H1 (cell line): ENCODE measurements at regions not wholly inside any gene's neighbourhood (a gene's known extent, or its start where the extent isn't known, plus 50 kb on each side); places are given as distances from the start of the nearest gene placed in this dataset.

Experiments used
- CTCF ChIA-PET: fragments of 300-600 bp; sonication (Branson Sonifier 250); formaldehyde crosslinking; loops from one replicate; lab custom pipeline; 2021; ENCODE audit not compliant: partially characterized antibody; lab: Charles Lee
- POLR2A ChIA-PET: fragments of 300-600 bp; sonication (Branson Sonifier 250); formaldehyde crosslinking; loops from one replicate; lab custom pipeline; 2021; ENCODE audit warnings: inconsistent platforms; ENCODE audit not compliant: partially characterized antibody; lab: Charles Lee
- DNase-seq, 2 experiments: peaks; one replicate each; pipeline versions ENCODE4 v3.0.0 to v3.0.0-alpha.2; 2010 to 2022; ENCODE audit warnings: low spot score in 2 of 2, low read depth in 1 of 2, mixed read lengths in 1 of 2
- FAIRE-seq: peaks from 2 replicates; lab custom pipeline; 2011; peaks lifted over from hg19 to GRCh38; lab: Jason Lieb, UNC
- H2AFZ ChIP-seq: 2 replicates; pipeline ENCODE4 v1.8.1; 2012; ENCODE audit warnings: low read length, inconsistent platforms
- H2AK5ac ChIP-seq: 2 replicates; pipeline ENCODE4 v1.6.1; 2013; ENCODE audit warnings: low read depth, low read length
- H2BK120ac ChIP-seq: replicated peaks from 2 replicates; pipeline ENCODE3; 2013; ENCODE audit warnings: low read depth, low read length, inconsistent platforms
- H2BK12ac ChIP-seq: 2 replicates; pipeline ENCODE4 v1.6.1; 2013; ENCODE audit warnings: low read depth, low read length
- H2BK15ac ChIP-seq: 2 replicates; pipeline ENCODE4 v1.6.1; 2013; ENCODE audit warnings: low read length
- H2BK20ac ChIP-seq: 2 replicates; pipeline ENCODE4 v1.6.1; 2013; ENCODE audit warnings: low read length
- H2BK5ac ChIP-seq: 2 replicates; pipeline ENCODE4 v1.6.1; 2013; ENCODE audit warnings: low read depth, low read length
- H3K14ac ChIP-seq: 2 replicates; pipeline ENCODE4 v1.6.1; 2013; ENCODE audit warnings: inconsistent platforms; ENCODE audit not compliant: insufficient read length
- H3K18ac ChIP-seq: 2 replicates; pipeline ENCODE4 v1.6.1; 2013; ENCODE audit warnings: low read length; ENCODE audit errors: extremely low read depth
- H3K23ac ChIP-seq: 2 replicates; pipeline ENCODE4 v1.6.1; 2013; ENCODE audit warnings: inconsistent platforms; ENCODE audit not compliant: insufficient read length
- H3K23me2 ChIP-seq: 2 replicates; pipeline ENCODE4 v1.6.1; 2013; ENCODE audit warnings: low read depth, low read length
- H3K27ac ChIP-seq: 2 replicates; pipeline ENCODE4 v1.6.1; 2011; ENCODE audit warnings: low read depth, low read length, inconsistent platforms
- H3K27me3 ChIP-seq, 4 experiments: replicated peaks in 1 of 4; 1 replicate in 1 of 4; 2 replicates in 3 of 4; pipeline versions ENCODE4 v1.6.1 to v1.8.1; 2011 to 2013; ENCODE audit warnings: low read length in 3 of 4, mild to moderate bottlenecking in 3 of 4, inconsistent platforms in 2 of 4, mixed read lengths in 2 of 4, moderate library complexity in 1 of 4; ENCODE audit not compliant: control insufficient read depth in 3 of 4, insufficient read depth in 3 of 4; ENCODE audit errors: extremely low read depth in 1 of 4
- H3K36me3 ChIP-seq, 4 experiments: 2 replicates each; pipeline versions ENCODE4 v1.6.1 to v1.8.1; 2011 to 2013; ENCODE audit warnings: mild to moderate bottlenecking in 4 of 4, low read length in 3 of 4, moderate library complexity in 2 of 4, control low read depth in 1 of 4, inconsistent platforms in 1 of 4; ENCODE audit not compliant: insufficient read depth in 4 of 4, control insufficient read depth in 2 of 4
- H3K4ac ChIP-seq: replicated peaks from 2 replicates; pipeline ENCODE3; 2013; ENCODE audit warnings: low read length, low read depth, mixed read lengths, inconsistent platforms; ENCODE audit not compliant: insufficient read length
- H3K4me1 ChIP-seq, 4 experiments: replicated peaks in 1 of 4; 1 replicate in 1 of 4; 2 replicates in 3 of 4; pipeline versions ENCODE4 v1.6.1 to v1.8.1; 2011 to 2013; ENCODE audit warnings: low read length in 3 of 4, inconsistent platforms in 2 of 4, mixed read lengths in 1 of 4; ENCODE audit not compliant: insufficient read depth in 4 of 4, control insufficient read depth in 3 of 4
- H3K4me2 ChIP-seq, 2 experiments: 2 replicates each; pipeline versions ENCODE4 v1.6.1 to v1.8.1; 2011 to 2013; ENCODE audit warnings: low read depth in 2 of 2, low read length in 2 of 2, control low read depth in 1 of 2, inconsistent platforms in 1 of 2, mild to moderate bottlenecking in 1 of 2; ENCODE audit not compliant: insufficient read depth in 1 of 2
- H3K4me3 ChIP-seq, 4 experiments: fragments of 200-600, 300-600 bp in 1 of 4; sonication (generic), shearing (Covaris generic), sonication (Bioruptor Twin) in 1 of 4; 2 replicates each; pipeline versions ENCODE4 v1.5.1 to v1.8.1; 2011 to 2016; ENCODE audit warnings: low read length in 4 of 4, low read depth in 3 of 4, control low read depth in 2 of 4, inconsistent platforms in 2 of 4, mild to moderate bottlenecking in 2 of 4, mixed read lengths in 1 of 4, moderate library complexity in 1 of 4; ENCODE audit not compliant: insufficient read depth in 2 of 4; ENCODE audit errors: extremely low read depth in 1 of 4
- H3K56ac ChIP-seq: replicated peaks from 2 replicates; pipeline ENCODE3; 2013; ENCODE audit warnings: low read depth, mild to moderate bottlenecking, mixed read lengths, low read length, inconsistent platforms; ENCODE audit not compliant: insufficient read length
- H3K79me1 ChIP-seq: 2 replicates; pipeline ENCODE4 v1.6.1; 2013; ENCODE audit warnings: low read depth, low read length, control low read depth
- H3K79me2 ChIP-seq, 2 experiments: 2 replicates each; pipeline versions ENCODE4 v1.6.1 to v1.8.1; 2012 to 2013; ENCODE audit warnings: low read length in 2 of 2, mild to moderate bottlenecking in 2 of 2, inconsistent platforms in 1 of 2; ENCODE audit not compliant: insufficient read depth in 2 of 2, control insufficient read depth in 1 of 2
- H3K9ac ChIP-seq, 4 experiments: replicated peaks in 1 of 4; 1 replicate in 1 of 4; 2 replicates in 3 of 4; pipeline versions ENCODE4 v1.6.1 to v1.8.1; 2011 to 2013; ENCODE audit warnings: low read depth in 3 of 4, low read length in 3 of 4, control low read depth in 2 of 4, mild to moderate bottlenecking in 2 of 4, moderate library complexity in 2 of 4, inconsistent platforms in 1 of 4; ENCODE audit errors: extremely low read depth in 1 of 4
- H3K9me3 ChIP-seq, 2 experiments: 2 replicates each; pipeline versions ENCODE4 v1.6.1 to v1.8.1; 2012 to 2013; ENCODE audit warnings: mild to moderate bottlenecking in 2 of 2, moderate library complexity in 2 of 2, control low read depth in 1 of 2, inconsistent platforms in 1 of 2, low read depth in 1 of 2, low read length in 1 of 2, mixed read lengths in 1 of 2; ENCODE audit not compliant: insufficient read depth in 2 of 2
- H4K20me1 ChIP-seq, 2 experiments: replicated peaks in 1 of 2; 2 replicates each; pipeline versions ENCODE3 to v1.8.1; 2011 to 2013; ENCODE audit warnings: inconsistent platforms in 2 of 2, low read length in 2 of 2, mild to moderate bottlenecking in 1 of 2; ENCODE audit not compliant: insufficient read depth in 2 of 2, control insufficient read depth in 1 of 2
- H4K5ac ChIP-seq: 2 replicates; pipeline ENCODE4 v1.6.1; 2013; ENCODE audit warnings: low read length, low read depth, mixed read lengths, inconsistent platforms; ENCODE audit not compliant: insufficient read length
- H4K8ac ChIP-seq: 2 replicates; pipeline ENCODE4 v1.8.0; 2013; ENCODE audit warnings: mild to moderate bottlenecking, moderate library complexity, low read length, inconsistent platforms; ENCODE audit not compliant: insufficient read depth; ENCODE audit errors: extremely low read depth
- H4K91ac ChIP-seq: replicated peaks from 2 replicates; pipeline ENCODE3; 2013; ENCODE audit warnings: low read length, mixed read lengths, inconsistent platforms; ENCODE audit not compliant: insufficient read length
- HDAC2 ChIP-seq, 2 experiments: fragments of 300-600 bp in 1 of 2; sonication (generic) in 1 of 2; IDR thresholded peaks; 2 replicates each; pipeline ENCODE4 v1.6.1; 2011 to 2012; ENCODE audit warnings: low read depth in 2 of 2, low read length in 2 of 2, mild to moderate bottlenecking in 2 of 2, moderate library complexity in 2 of 2, borderline replicate concordance in 1 of 2, inconsistent platforms in 1 of 2
- HDAC6 ChIP-seq: IDR thresholded peaks from one replicate; pipeline ENCODE4 v1.7.1; 2012; ENCODE audit warnings: low read depth, mild to moderate bottlenecking, inconsistent platforms, low read length, moderate library complexity
- PHF8 ChIP-seq: fragments of 200-600 bp; sonication (generic); conservative IDR thresholded peaks from 2 replicates; pipeline ENCODE4 v1.7.1; 2012; ENCODE audit warnings: low read depth, mild to moderate bottlenecking, inconsistent platforms, low read length, moderate library complexity
- POLR2AphosphoS5 ChIP-seq: IDR thresholded peaks from 2 replicates; pipeline ENCODE4 v1.6.1; 2011; ENCODE audit warnings: low read depth, low read length
- ZNF274 ChIP-seq: IDR thresholded peaks from 2 replicates; pipeline ENCODE4 v1.7.0; 2012; ENCODE audit warnings: low read length, borderline replicate concordance; ENCODE audit errors: extremely low read depth
- WGBS, 2 experiments: shearing (Covaris generic) in 1 of 2; methylation state at CpG; one replicate each; pipeline versions ENCODE4 v1.1.6 to v1.1.7; 2013 to 2015; ENCODE audit warnings: low lambda C conversion rate in 2 of 2, mixed read lengths in 2 of 2, inconsistent platforms in 1 of 2, low coverage in 1 of 2, missing lambda C conversion rate in 1 of 2; ENCODE audit not compliant: insufficient replicate concordance in 2 of 2, insufficient coverage in 1 of 2, insufficient read length in 1 of 2; ENCODE audit errors: extremely low coverage in 1 of 2, missing lambda C conversion rate in 1 of 2; 5-methylcytosine and 5-hydroxymethylcytosine counted together

DNA sequence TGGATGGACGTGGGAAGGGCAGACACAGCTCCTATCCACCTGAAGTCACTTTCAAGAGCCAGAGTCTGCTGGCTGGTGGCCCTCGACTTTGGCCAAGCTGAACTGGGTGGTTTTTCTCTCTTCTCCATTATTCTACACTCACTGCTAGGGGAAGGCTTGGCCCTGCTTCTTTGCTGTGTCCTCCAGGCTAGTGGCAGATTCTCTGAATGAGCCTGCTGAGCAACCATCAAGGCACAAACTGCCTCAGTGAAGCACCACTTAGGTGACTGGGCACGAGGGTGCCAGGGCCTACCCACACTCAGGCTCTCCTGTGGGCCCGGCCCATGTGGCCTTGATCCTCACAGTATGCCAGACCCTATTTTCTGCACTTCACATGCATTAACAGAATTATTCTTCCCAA is 92.0 kb downstream of the PJA1 start:
- Histone ChIP-seq H3K9me3 (no peaks in the 10 kb centered on the region), H4K91ac (no peak overlapping the region), H2AK5ac (no peak overlapping the region), H3K4me2 (no peak overlapping the region), H2BK20ac (no peak overlapping the region), H4K8ac (no peak overlapping the region), H2BK5ac (no peak overlapping the region), H3K23me2 (no peaks in the 10 kb centered on the region), H4K5ac (no peak overlapping the region), H3K79me1 (no peaks in the 10 kb centered on the region), H3K18ac (no peak overlapping the region), H3K27ac (no peak overlapping the region), H3K4me3 (no peak overlapping the region), H2AFZ (no peak overlapping the region), H3K36me3 (no peaks in the 10 kb centered on the region), H2BK120ac (no peak overlapping the region), H4K20me1 (no peaks in the 10 kb centered on the region), H3K14ac (no peak overlapping the region), H2BK15ac (no peak overlapping the region), H3K23ac (no peak overlapping the region), H2BK12ac (no peak overlapping the region), H3K56ac (no peak overlapping the region), H3K27me3 (no peaks in the 10 kb centered on the region), H3K4ac (no peak overlapping the region), H3K9ac (no peak overlapping the region), H3K4me1 (peaks cover 0 to 10% (median 2%) of the 10 kb centered on the region in 4 experiments; a peak in 3 of 7 replicates), H3K79me2 (no peaks in the 10 kb centered on the region)
- POLR2A ChIA-PET = no interaction called here
- DNase-seq (no peak), FAIRE-seq (no peak)
- CTCF ChIA-PET = no interaction called here
- WGBS, 2 experiments = 85% methylated on average over 4 of the region's 4 CpGs; no CpG with 5 or more reads in 1 of the 2 experiments
- TF ChIP-seq ZNF274 (no peak), HDAC2 (IDR thresholded peaks at IDR 0.05; ENCODE audit: borderline replicate concordance in 1 of 2, low read depth in 2 of 2, low read length in 2 of 2) (no peak), PHF8 (no peak), POLR2AphosphoS5 (no peak), HDAC6 (no peak)
